ENCODE measurements at regions not wholly inside any gene's neighbourhood (a gene's known extent, or its start where the extent isn't known, plus 50 kb on each side); places are given as distances from the start of the nearest gene placed in this dataset.

DNA sequence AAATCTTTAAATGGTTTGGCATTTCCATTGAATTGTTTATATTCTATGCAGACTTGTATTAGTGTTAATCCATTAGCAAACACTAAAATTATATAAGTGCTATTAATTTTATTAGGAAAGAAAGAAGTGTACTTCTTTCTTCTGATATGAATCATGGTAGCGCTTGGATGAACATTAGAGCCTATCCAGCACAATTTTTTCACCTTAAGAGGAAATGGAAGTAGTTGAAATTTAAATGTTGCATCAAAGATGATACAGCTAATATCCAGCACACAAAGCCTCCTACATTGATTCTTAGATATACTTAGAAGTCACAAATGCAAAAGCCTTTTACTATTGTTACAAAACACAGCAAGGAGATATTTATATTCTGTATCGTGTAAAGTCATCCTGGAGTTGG lies 174.5 kb downstream of the AHR start:
- Mint-ChIP-seq H3K9me3 (peaks cover 0 to 3% (median 0%) of the 10 kb centered on the region in 7 donors), H3K36me3 (no peaks in the 10 kb centered on the region), H3K27me3 (ENCODE audit: low read depth in 3 of 3) (peaks cover 0 to 4% (median 2%) of the 10 kb centered on the region in 3 donors), H3K4me1 (no peaks in the 10 kb centered on the region), H3K27ac (no peak overlapping the region), H3K4me3 (no peak overlapping the region)
- H3K27me3 ChIP-seq (ENCODE audit: control insufficient read depth in 2 of 2, insufficient read depth in 2 of 2, low read length in 2 of 2): no peaks in the 10 kb centered on the region
- H2AFZ ChIP-seq (ENCODE audit: insufficient read depth, low read depth, low read length, poor library complexity, severe bottlenecking): no peak overlapping the region
- H3K4me2 ChIP-seq (replicated peaks; ENCODE audit: extremely low read depth, low read length, poor library complexity, severe bottlenecking): no peak overlapping the region
- H4K20me1 ChIP-seq (ENCODE audit: insufficient read depth, low read length): no peaks in the 10 kb centered on the region
- peaks cover 0 to 3% of the 10 kb centered on the region in 2 donors for H3K4me1 ChIP-seq (ENCODE audit: control insufficient read depth in 1 of 2, insufficient read depth in 2 of 2, low read length in 2 of 2)
- H3K4me3 ChIP-seq (replicated peaks in 1 of 3; ENCODE audit: low read depth in 2 of 3, low read length in 3 of 3): no peak overlapping the region
- H3K27ac ChIP-seq (ENCODE audit: low read depth in 1 of 2, low read length in 2 of 2): no peak overlapping the region
- no peak overlapping the region for H3K9ac ChIP-seq (ENCODE audit: insufficient read depth, low read length, poor library complexity, severe bottlenecking)
- no peak for DNase-seq
- H3K79me2 ChIP-seq (ENCODE audit: insufficient read depth, low read length): no peaks in the 10 kb centered on the region
- whole genome bisulfite sequencing (ENCODE audit: insufficient coverage): no CpG with 5 or more reads among the region's 2 CpGs
- H3K9me3 ChIP-seq (replicated peaks in 1 of 2; ENCODE audit: control insufficient read depth in 1 of 2, insufficient read depth in 1 of 2, low read length in 2 of 2): no peaks in the 10 kb centered on the region
- no peaks in the 10 kb centered on the region for H3K36me3 ChIP-seq (replicated peaks in 1 of 2; ENCODE audit: control insufficient read depth in 1 of 2, insufficient read depth in 2 of 2, low read length in 2 of 2)
- intact Hi-C loops (cut with micrococcal nuclease): no loop called here
- TF ChIP-seq, protein P1, sequence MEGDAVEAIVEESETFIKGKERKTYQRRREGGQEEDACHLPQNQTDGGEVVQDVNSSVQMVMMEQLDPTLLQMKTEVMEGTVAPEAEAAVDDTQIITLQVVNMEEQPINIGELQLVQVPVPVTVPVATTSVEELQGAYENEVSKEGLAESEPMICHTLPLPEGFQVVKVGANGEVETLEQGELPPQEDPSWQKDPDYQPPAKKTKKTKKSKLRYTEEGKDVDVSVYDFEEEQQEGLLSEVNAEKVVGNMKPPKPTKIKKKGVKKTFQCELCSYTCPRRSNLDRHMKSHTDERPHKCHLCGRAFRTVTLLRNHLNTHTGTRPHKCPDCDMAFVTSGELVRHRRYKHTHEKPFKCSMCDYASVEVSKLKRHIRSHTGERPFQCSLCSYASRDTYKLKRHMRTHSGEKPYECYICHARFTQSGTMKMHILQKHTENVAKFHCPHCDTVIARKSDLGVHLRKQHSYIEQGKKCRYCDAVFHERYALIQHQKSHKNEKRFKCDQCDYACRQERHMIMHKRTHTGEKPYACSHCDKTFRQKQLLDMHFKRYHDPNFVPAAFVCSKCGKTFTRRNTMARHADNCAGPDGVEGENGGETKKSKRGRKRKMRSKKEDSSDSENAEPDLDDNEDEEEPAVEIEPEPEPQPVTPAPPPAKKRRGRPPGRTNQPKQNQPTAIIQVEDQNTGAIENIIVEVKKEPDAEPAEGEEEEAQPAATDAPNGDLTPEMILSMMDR (IDR thresholded peaks at IDR 0.05): no peak

DNA sequence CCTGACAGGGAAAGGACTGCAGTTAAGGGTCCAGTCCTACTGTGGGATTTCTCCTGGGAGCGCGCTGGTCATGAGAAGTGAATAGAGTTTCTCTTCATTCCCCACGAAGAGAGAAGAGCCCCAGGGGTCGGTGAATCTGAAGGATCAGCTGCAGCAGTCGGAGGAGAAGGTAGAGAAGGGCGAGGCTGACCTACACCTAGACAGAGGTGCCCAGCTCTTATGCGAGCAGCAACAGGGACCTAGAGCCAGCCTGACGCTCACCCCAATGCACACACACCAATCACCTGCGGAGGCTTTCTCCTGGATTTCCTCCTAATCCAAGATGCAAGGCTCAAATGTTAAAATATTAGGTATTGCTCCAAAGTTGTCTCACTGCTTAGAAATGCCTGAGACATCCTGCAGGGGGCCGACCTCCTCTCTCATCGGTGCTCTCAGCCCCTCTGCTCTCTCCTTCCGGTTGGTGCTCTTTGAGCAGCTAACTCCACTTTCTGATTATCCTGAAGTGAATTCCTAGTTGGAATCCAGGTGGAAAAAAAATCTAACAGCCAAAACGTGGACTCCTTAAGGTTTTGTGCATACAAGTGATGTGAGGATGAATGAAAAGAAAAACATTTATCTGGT lies 176.4 kb downstream of the AHR start:
- Mint-ChIP-seq H3K4me1 (no peaks in the 10 kb centered on the region), H3K9me3 (peaks cover 0 to 3% (median 0%) of the 10 kb centered on the region in 7 donors), H3K27me3 (ENCODE audit: low read depth in 3 of 3) (peaks cover 0 to 4% (median 2%) of the 10 kb centered on the region in 3 donors), H3K27ac (no peak overlapping the region), H3K36me3 (no peaks in the 10 kb centered on the region), H3K4me3 (no peak overlapping the region)
- Histone ChIP-seq H3K9ac (ENCODE audit: insufficient read depth, low read length, poor library complexity, severe bottlenecking) (no peak overlapping the region), H3K27ac (ENCODE audit: low read depth in 1 of 2, low read length in 2 of 2) (no peak overlapping the region), H3K4me3 (replicated peaks in 1 of 3; ENCODE audit: low read depth in 2 of 3, low read length in 3 of 3) (no peak overlapping the region), H3K27me3 (ENCODE audit: control insufficient read depth in 2 of 2, insufficient read depth in 2 of 2, low read length in 2 of 2) (no peaks in the 10 kb centered on the region), H3K4me2 (replicated peaks; ENCODE audit: extremely low read depth, low read length, poor library complexity, severe bottlenecking) (no peak overlapping the region), H3K79me2 (ENCODE audit: insufficient read depth, low read length) (no peaks in the 10 kb centered on the region), H4K20me1 (ENCODE audit: insufficient read depth, low read length) (no peaks in the 10 kb centered on the region), H3K9me3 (replicated peaks in 1 of 2; ENCODE audit: control insufficient read depth in 1 of 2, insufficient read depth in 1 of 2, low read length in 2 of 2) (no peaks in the 10 kb centered on the region), H2AFZ (ENCODE audit: insufficient read depth, low read depth, low read length, poor library complexity, severe bottlenecking) (no peak overlapping the region), H3K4me1 (ENCODE audit: control insufficient read depth in 1 of 2, insufficient read depth in 2 of 2, low read length in 2 of 2) (peaks cover 0 to 3% of the 10 kb centered on the region in 2 donors), H3K36me3 (replicated peaks in 1 of 2; ENCODE audit: control insufficient read depth in 1 of 2, insufficient read depth in 2 of 2, low read length in 2 of 2) (no peaks in the 10 kb centered on the region)
- DNase-seq: no peak
- WGBS (ENCODE audit: insufficient coverage): 98% methylated on average over 6 of the region's 13 CpGs
- intact Hi-C loops (cut with micrococcal nuclease): no loop called here
- TF ChIP-seq, protein P1 (IDR thresholded peaks at IDR 0.05): no peak

Data from CD14-positive monocyte (primary cell).